Natural killer cell treated with Interleukin-12 subunit alpha and Interleukin-12 subunit beta and Interleukin-15 and Interleukin-18, amount 100 ng/mL, for 72 hours (primary cell): ENCODE measurements at regions not wholly inside any gene's neighbourhood (a gene's known extent, or its start where the extent isn't known, plus 50 kb on each side); places are given as distances from the start of the nearest gene placed in this dataset.

Experiments used
- ATAC-seq, 2 donors: fragments of 150-1000 bp; cut with Tn5 transposase in 1 of 2; sonication (Bioruptor Pico), chemical (Tn5 transposase) in 1 of 2; 2 replicates each; pipeline ENCODE4 v1.10.0; 2021
- DNase-seq: peaks from one replicate; pipeline ENCODE4 v3.0.0; 2022; ENCODE audit warnings: low spot score
- H3K27ac Mint-ChIP-seq, 2 donors: 1 replicate in 1 of 2; 2 replicates in 1 of 2; pipeline ENCODE4 v1.8.0; 2022; ENCODE audit warnings: mixed read lengths in 2 of 2, mild to moderate bottlenecking in 1 of 2, moderate library complexity in 1 of 2
- H3K27me3 Mint-ChIP-seq, 2 donors: 1 replicate in 1 of 2; 2 replicates in 1 of 2; pipeline ENCODE4 v1.8.0; 2022; ENCODE audit warnings: mixed read lengths in 2 of 2
- H3K36me3 Mint-ChIP-seq: one replicate; pipeline ENCODE4 v1.8.0; 2022; ENCODE audit warnings: mixed read lengths
- H3K4me1 Mint-ChIP-seq, 2 donors: 1 replicate in 1 of 2; 2 replicates in 1 of 2; pipeline ENCODE4 v1.8.0; 2022; ENCODE audit warnings: low read depth in 2 of 2, mixed read lengths in 2 of 2, mild to moderate bottlenecking in 1 of 2
- H3K4me3 Mint-ChIP-seq: one replicate; pipeline ENCODE4 v1.8.0; 2022; ENCODE audit warnings: mixed read lengths
- H3K9me3 Mint-ChIP-seq: 2 replicates; pipeline ENCODE4 v1.8.0; 2022; ENCODE audit warnings: mixed read lengths

DNA sequence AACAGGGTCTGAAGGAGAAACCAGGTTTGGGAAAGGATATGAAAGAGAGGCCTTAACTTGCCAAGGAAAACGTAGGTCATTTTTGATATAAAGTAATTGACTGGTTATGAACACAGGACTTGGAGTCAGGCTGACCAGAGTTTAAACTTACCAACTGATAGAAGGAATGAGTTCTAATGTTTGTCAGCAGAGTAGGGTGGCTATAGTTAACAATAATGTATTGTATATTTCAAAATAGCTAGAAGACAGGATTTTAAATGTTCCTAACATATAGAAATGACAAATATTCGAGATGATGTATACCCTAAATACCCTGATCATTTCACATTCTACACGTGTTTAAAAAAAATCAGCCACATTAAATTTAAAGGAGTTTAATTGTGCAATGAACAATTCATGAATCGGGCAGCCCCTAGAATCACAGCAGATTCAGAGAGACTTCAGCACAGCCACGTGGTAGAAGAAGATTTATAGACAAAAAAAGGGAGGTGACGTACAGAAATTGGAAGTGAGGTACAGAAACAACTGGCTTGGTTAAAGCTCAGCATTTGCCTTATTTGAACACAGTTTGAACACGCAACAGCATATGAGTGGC, 52.5 kb upstream of the PLEKHG7 start:
- DNase-seq, result no peak
- ATAC-seq, result no peak
- Mint-ChIP-seq H3K36me3 (no peaks in the 10 kb centered on the region), H3K27me3 (no peaks in the 10 kb centered on the region), H3K27ac (no peak overlapping the region), H3K4me3 (no peak overlapping the region), H3K9me3 (no peaks in the 10 kb centered on the region), H3K4me1 (peaks cover 7 to 10% of the 10 kb centered on the region in 2 donors)

DNA sequence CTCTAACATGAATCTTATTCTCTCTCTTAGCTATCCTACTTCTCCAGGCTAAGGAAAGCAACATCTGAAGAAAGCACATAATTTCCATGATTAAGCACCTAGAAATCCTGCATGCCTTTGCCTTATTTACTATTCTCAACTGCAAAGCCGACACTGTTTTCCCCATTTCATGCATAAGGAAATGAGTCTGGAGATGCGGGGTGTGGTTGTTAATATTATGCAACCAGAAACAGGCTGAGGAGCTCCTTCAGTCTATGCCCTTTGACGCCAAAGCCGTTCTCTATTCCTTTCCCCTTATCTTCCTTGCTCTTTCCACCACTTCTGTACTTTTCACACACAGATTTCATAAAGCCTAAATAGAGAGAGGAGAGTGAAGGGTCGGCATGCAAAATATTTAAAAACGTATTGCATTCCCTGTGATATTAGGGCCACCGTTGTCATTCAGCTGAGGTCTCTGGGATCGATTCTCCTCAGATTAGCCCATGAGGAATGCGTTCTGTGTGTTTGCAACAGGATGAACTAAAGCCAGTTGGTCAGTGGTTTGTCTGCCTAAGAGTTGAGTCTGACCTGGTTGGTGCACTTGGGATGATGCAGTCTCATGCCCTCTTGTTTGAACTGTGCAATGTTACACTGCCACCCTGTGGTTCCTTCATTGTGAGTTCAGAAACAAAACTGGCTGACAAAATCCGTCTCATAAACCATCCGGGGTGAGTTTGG, 53.1 kb upstream of the PLEKHG7 start:
- Mint-ChIP-seq H3K9me3 (no peaks in the 10 kb centered on the region), H3K4me1 (peaks cover 7 to 10% of the 10 kb centered on the region in 2 donors), H3K36me3 (no peaks in the 10 kb centered on the region), H3K27ac (no peak overlapping the region), H3K4me3 (no peak overlapping the region), H3K27me3 (no peaks in the 10 kb centered on the region)
- peak; percentile 67 to 78 for ATAC-seq
- peak; percentile 65 for DNase-seq

DNA sequence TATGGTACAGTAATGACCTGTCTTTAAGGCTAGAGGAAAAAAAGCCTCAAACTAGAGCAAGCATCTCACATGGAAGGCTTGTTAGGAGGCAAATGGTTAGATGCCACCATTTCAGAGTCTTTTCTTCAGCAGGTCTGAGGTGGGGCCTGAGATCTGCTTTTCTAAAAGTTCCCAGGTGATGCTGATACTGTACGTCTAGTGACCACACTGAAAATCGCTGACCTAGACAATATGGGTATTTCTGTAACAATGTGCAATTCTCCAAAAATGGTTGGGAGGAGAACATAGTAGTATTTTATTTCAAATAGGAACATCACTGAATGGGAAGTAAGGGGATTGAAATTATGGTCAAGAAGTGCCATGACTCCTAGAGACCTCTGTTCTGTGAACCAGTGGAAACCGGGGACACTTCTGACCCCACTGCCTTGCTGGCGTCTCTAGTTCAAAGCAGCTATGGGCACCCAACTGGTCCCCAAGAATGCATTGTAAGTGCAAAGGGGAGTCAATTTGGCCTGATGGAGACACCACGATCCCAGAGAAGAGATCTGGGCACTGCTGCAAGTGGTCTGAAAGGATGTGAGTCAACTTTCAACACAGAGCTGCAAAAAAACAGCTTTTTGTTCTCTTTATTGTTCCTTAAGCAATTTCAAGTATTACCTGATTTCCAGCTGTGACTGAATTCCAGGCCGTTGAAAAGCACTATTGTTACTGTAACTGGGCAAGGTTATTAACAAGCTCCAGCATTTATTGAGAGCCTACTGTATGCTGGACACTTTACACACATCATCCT, 54.4 kb upstream of the PLEKHG7 start:
- Mint-ChIP-seq H3K4me1 (peaks cover 7 to 10% of the 10 kb centered on the region in 2 donors), H3K9me3 (no peaks in the 10 kb centered on the region), H3K4me3 (no peak overlapping the region), H3K27me3 (no peaks in the 10 kb centered on the region), H3K36me3 (no peaks in the 10 kb centered on the region), H3K27ac (no peak overlapping the region)
- ATAC-seq, result no peak
- DNase-seq, result no peak

DNA sequence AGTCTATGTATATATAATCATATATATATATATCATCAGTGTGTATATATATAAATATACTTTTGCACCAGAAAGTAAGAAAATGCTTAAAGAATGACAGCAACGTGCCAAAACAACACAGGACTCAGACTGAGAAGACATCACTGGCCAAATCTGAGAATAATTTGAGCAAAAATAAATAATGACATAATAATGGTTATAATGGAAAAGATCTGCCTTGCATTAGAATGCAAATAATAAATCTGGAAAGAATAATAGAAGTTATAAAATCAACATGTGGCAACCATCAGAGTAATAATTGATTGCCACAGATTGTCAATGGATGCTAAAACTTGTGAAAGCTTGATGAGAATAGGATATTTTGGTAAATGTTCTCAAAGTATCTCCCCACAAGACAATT, 61.5 kb upstream of the PLEKHG7 start:
- peaks cover 0 to 9% of the 10 kb centered on the region in 2 donors for H3K27me3 Mint-ChIP-seq
- ATAC-seq (no peak), DNase-seq (no peak)
- no peak overlapping the region for H3K4me3 Mint-ChIP-seq
- no peaks in the 10 kb centered on the region for H3K4me1 Mint-ChIP-seq
- no peaks in the 10 kb centered on the region for H3K9me3 Mint-ChIP-seq
- no peak overlapping the region for H3K27ac Mint-ChIP-seq
- H3K36me3 Mint-ChIP-seq, result no peaks in the 10 kb centered on the region

DNA sequence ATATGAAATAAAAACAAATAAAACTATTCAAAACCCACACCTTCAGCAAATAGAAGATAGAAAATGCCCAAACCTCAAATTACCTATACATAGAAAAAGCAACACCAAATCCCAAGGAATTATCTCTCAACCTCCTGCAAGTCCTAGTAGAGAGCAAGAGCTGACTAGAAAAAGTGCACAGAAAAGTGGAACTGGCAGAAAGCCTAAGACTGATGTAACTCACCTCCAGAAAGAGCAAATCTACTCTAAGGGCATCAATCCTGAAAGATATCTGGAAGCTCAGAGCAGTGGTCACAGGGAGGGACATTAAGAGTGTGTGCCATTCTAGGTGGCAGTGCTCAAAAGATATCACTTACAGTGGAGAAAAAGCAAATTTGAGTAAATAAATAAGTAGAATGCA, 62.1 kb upstream of the PLEKHG7 start:
- Mint-ChIP-seq H3K9me3 (no peaks in the 10 kb centered on the region), H3K27me3 (peaks cover 0 to 9% of the 10 kb centered on the region in 2 donors), H3K27ac (no peak overlapping the region), H3K4me1 (no peaks in the 10 kb centered on the region), H3K4me3 (no peak overlapping the region), H3K36me3 (no peaks in the 10 kb centered on the region)
- ATAC-seq (no peak), DNase-seq (no peak)

DNA sequence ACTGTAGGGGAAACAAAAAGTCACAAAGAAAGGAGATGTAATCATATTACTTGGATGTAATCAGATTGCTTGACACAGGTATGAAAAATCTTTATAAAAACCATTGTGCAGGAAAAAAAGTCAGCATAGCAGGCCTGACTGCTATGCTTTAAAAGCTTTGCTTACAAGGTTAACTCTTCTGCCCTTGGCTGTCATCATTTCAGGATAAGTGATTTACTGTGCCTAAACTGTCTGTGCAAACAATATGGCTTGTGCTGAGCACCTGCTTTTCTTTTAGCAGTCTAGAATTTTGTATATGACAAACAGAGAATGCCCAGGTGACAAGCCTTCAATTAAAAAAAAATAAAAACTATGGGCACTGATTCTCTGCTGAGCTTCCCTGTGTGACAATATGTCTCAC, 63.8 kb upstream of the PLEKHG7 start:
- ATAC-seq (no peak), DNase-seq (no peak)
- Mint-ChIP-seq H3K9me3 (no peaks in the 10 kb centered on the region), H3K36me3 (no peaks in the 10 kb centered on the region), H3K27ac (no peak overlapping the region), H3K4me3 (no peak overlapping the region), H3K4me1 (no peaks in the 10 kb centered on the region), H3K27me3 (peaks cover 0 to 9% of the 10 kb centered on the region in 2 donors)

DNA sequence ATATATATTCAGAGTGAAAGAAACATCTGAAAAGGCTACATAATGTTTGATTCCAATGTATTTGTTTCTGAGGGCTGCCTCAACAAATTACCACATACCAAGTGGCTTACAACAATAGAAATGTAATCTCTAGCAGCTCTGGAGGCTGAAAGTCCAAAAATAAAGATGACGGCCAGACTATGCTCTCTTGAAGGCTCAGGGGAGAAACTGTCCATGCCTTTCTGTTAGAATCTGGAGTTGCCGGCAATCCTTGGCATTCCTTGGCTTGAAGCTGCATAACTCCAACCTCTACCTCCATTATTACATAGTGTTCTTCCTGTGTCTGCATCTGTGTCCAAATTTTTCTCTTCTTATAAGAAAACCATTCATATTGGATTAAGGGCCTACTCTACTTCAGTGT, 68.1 kb upstream of the PLEKHG7 start:
- Mint-ChIP-seq H3K36me3 (no peaks in the 10 kb centered on the region), H3K27ac (no peak overlapping the region), H3K27me3 (peaks cover 0 to 11% of the 10 kb centered on the region in 2 donors), H3K9me3 (no peaks in the 10 kb centered on the region), H3K4me1 (no peaks in the 10 kb centered on the region), H3K4me3 (no peak overlapping the region)
- DNase-seq (no peak), ATAC-seq (no peak)

DNA sequence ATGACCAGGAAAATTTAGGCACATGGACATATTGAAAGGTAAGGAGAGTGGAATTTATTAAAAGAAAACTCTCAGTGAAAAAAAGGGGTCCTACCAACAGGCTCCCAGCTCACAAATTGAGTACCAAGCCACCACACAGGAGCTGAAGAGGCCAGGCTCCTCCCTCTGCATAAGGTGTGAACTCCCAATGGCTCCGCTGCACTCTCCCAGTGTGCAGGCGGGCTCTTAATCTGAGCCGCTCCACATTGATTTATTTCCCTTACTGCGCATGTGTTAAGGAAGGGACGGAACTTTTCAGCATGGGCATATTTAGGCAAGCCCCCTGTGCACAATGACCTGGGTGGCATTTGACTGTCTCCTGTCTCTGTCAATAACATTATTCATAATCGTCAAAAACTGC, 68.6 kb upstream of the PLEKHG7 start:
- H3K4me3 Mint-ChIP-seq, result no peak overlapping the region
- H3K27me3 Mint-ChIP-seq, result peaks cover 0 to 6% of the 10 kb centered on the region in 2 donors
- H3K4me1 Mint-ChIP-seq, result no peaks in the 10 kb centered on the region
- DNase-seq (no peak), ATAC-seq (no peak)
- H3K36me3 Mint-ChIP-seq, result no peaks in the 10 kb centered on the region
- H3K9me3 Mint-ChIP-seq, result no peaks in the 10 kb centered on the region
- no peak overlapping the region for H3K27ac Mint-ChIP-seq

- H3K4me3 Mint-ChIP-seq, result no peak overlapping the region
- no peaks in the 10 kb centered on the region for H3K9me3 Mint-ChIP-seq
- no peaks in the 10 kb centered on the region for H3K36me3 Mint-ChIP-seq
These were observed 71.8 kb upstream of the PLEKHG7 start for GRCh38 chr12:92630968-92631367.

GRCh38 chr12:92629349-92630065, 73.3 kb upstream of the PLEKHG7 start:
- Mint-ChIP-seq H3K27ac (no peak overlapping the region), H3K4me1 (no peaks in the 10 kb centered on the region), H3K27me3 (peaks cover 0 to 3% of the 10 kb centered on the region in 2 donors), H3K4me3 (no peak overlapping the region), H3K36me3 (no peaks in the 10 kb centered on the region), H3K9me3 (no peaks in the 10 kb centered on the region)
- DNase-seq, result no peak
- no peak for ATAC-seq

More at GRCh38 chr12:92630968-92631367, 71.8 kb upstream of the PLEKHG7 start:
- H3K27ac Mint-ChIP-seq, result no peak overlapping the region
- no peaks in the 10 kb centered on the region for H3K4me1 Mint-ChIP-seq
- peaks cover 0 to 3% of the 10 kb centered on the region in 2 donors for H3K27me3 Mint-ChIP-seq
- no peak for DNase-seq
- no peak for ATAC-seq

DNA sequence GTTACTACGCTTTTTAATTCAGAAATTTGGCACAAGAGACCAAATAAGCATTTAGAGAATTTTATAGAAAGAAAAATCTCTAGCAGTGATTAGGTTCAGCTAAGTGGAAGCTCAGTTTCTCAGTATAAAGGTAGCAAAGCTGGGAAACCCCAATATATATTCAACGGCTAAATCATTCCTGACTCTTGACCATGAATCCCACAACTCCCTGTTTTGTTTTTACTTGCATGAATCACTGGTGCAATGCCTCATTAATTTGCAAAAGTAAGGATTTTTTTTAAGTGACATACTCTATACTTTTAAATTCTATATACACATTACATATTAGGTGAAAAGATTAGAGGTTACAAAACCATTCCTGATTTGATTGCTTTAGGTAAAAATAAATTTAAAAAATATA, 74.3 kb upstream of the PLEKHG7 start:
- Mint-ChIP-seq H3K27ac (no peak overlapping the region), H3K9me3 (no peaks in the 10 kb centered on the region), H3K4me3 (no peak overlapping the region), H3K4me1 (no peaks in the 10 kb centered on the region), H3K36me3 (no peaks in the 10 kb centered on the region), H3K27me3 (peaks cover 0 to under 1% of the 10 kb centered on the region in 2 donors)
- ATAC-seq (no peak), DNase-seq (no peak)

DNA sequence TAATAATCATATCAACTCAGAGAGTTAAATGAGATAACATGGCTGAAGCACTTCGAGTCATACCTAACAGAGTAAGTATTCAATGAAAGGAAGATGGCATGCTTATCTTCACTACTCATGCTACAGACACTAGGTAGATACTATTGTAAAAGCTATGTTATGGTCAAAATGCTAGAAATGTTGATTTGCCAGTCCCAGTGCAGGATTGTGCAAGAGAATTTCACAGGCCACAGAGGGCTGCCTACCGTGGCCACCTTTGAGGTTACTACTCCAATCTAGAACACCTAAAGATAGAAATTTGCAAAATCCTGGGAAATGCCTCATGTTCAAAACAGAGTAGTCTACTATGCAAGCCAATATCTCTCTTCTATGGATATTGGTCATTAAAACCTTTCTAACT, 75.3 kb upstream of the PLEKHG7 start:
- DNase-seq (no peak), ATAC-seq (no peak)
- no peaks in the 10 kb centered on the region for H3K36me3 Mint-ChIP-seq
- no peaks in the 10 kb centered on the region for H3K27me3 Mint-ChIP-seq
- H3K4me1 Mint-ChIP-seq, result no peaks in the 10 kb centered on the region
- no peaks in the 10 kb centered on the region for H3K9me3 Mint-ChIP-seq
- no peak overlapping the region for H3K4me3 Mint-ChIP-seq
- no peak overlapping the region for H3K27ac Mint-ChIP-seq

GRCh38 chr12:92625639-92626310, 77.0 kb upstream of the PLEKHG7 start:
- ATAC-seq, result no peak
- H3K9me3 Mint-ChIP-seq, result peaks cover 5% of the 10 kb centered on the region
- DNase-seq, result no peak
- H3K4me3 Mint-ChIP-seq, result no peak overlapping the region
- no peak overlapping the region for H3K27ac Mint-ChIP-seq
- no peaks in the 10 kb centered on the region for H3K4me1 Mint-ChIP-seq
- no peaks in the 10 kb centered on the region for H3K27me3 Mint-ChIP-seq
- peaks cover 5% of the 10 kb centered on the region for H3K36me3 Mint-ChIP-seq
